Stomach smooth muscle (tissue), 2 donors: ENCODE measurements at regions not wholly inside any gene's neighbourhood (a gene's known extent, or its start where the extent isn't known, plus 50 kb on each side); places are given as distances from the start of the nearest gene placed in this dataset.

Source experiments
- H3K27ac ChIP-seq: one replicate; pipeline ENCODE4 v1.7.0; 2013; ENCODE audit warnings: mild to moderate bottlenecking, low read length, inconsistent platforms
- H3K27me3 ChIP-seq, 2 donors: one replicate each; pipeline ENCODE4 v1.7.0; 2013; ENCODE audit warnings: low read length in 2 of 2; ENCODE audit not compliant: insufficient read depth in 2 of 2, control insufficient read depth in 1 of 2
- H3K36me3 ChIP-seq, 2 donors: one replicate each; pipeline ENCODE4 v1.7.0; 2013; ENCODE audit warnings: low read length in 2 of 2; ENCODE audit not compliant: control insufficient read depth in 2 of 2, insufficient read depth in 2 of 2
- H3K4me1 ChIP-seq: one replicate; pipeline ENCODE4 v1.7.0; 2013; ENCODE audit warnings: low read length; ENCODE audit not compliant: control insufficient read depth, insufficient read depth
- H3K4me3 ChIP-seq, 2 donors: one replicate each; pipeline ENCODE4 v1.7.0; 2013; ENCODE audit warnings: low read length in 2 of 2
- H3K9ac ChIP-seq, 2 donors: one replicate each; pipeline ENCODE4 v1.7.0; 2013; ENCODE audit warnings: low read length in 2 of 2, mild to moderate bottlenecking in 1 of 2
- H3K9me3 ChIP-seq, 2 donors: one replicate each; pipeline ENCODE4 v1.7.0; 2013; ENCODE audit warnings: low read length in 2 of 2; ENCODE audit not compliant: control insufficient read depth in 2 of 2
- donor health status: healthy.
- donor health status: Pancreatic carcinoma.

GRCh38 chr9:106324053-106324585 lies 538.8 kb upstream of the ZNF462 start:
- no peaks in the 10 kb centered on the region for H3K4me1 ChIP-seq
- H3K27me3 ChIP-seq, result no peaks in the 10 kb centered on the region
- H3K9ac ChIP-seq, result no peak overlapping the region
- no peaks in the 10 kb centered on the region for H3K9me3 ChIP-seq
- no peak overlapping the region for H3K27ac ChIP-seq
- no peak overlapping the region for H3K4me3 ChIP-seq
- no peaks in the 10 kb centered on the region for H3K36me3 ChIP-seq

DNA sequence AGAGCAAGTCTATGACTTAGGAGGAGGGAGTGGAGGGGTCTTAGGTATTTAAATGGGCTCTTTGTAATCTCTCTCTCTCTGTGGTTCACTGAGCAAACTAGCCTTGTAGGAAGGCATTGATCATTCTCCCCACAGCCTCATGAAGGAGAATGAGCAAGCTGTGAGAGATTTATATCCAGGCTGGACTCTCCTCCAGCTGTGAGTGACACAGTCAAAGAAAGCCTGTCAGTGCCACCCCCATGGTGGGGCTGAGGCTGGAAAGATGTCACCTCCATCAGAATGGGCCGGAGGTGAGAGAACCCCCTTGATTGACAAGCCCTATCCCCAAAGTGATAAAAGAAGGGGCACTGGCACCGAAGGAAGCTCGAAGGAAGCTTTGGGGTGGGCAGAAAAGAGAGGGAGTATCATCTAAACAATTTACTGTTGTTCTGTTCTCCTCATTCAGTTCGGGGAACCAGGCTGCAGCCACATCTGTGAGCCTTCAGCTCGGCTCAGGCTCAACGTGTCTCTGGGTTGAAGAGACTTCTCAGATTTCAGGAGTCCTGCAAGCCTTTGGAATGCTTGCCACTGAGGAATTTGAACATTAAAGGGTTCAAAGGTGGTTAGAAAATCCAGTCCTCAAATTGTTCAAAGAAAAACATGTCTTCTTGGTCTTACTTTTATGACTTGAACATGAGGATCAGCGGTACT lies 538.2 kb upstream of the ZNF462 start:
- no peak overlapping the region for H3K9ac ChIP-seq
- H3K27me3 ChIP-seq, result no peaks in the 10 kb centered on the region
- H3K27ac ChIP-seq, result no peak overlapping the region
- no peaks in the 10 kb centered on the region for H3K9me3 ChIP-seq
- no peak overlapping the region for H3K4me3 ChIP-seq
- H3K4me1 ChIP-seq, result no peaks in the 10 kb centered on the region
- no peaks in the 10 kb centered on the region for H3K36me3 ChIP-seq

DNA sequence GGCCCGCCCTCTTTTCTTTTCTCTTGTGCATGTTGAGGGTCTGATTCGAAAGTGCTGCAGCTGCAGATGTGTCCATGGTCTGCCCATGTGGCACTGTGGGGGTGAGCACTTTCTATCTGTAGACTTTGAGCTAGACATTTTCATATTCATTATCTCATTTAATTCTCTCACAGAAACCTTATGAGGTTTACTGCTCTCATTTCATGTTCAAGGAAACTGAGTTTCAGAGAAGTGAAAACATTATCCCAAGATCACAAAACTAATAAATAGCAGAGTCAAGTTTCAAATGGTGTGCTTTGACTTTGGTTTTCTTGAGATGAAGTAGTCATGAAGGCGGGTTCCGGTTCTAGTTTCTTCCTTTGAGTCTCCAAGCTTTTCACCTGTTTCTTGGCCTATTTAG lies 536.5 kb upstream of the ZNF462 start:
- Histone ChIP-seq H3K9ac (no peak overlapping the region), H3K4me3 (no peak overlapping the region), H3K4me1 (no peaks in the 10 kb centered on the region), H3K27ac (no peak overlapping the region), H3K9me3 (no peaks in the 10 kb centered on the region), H3K27me3 (no peaks in the 10 kb centered on the region), H3K36me3 (no peaks in the 10 kb centered on the region)

GRCh38 chr9:106333481-106333880 lies 529.5 kb upstream of the ZNF462 start:
- H3K36me3 ChIP-seq, result no peaks in the 10 kb centered on the region
- H3K4me3 ChIP-seq, result no peak overlapping the region
- no peaks in the 10 kb centered on the region for H3K9me3 ChIP-seq
- no peaks in the 10 kb centered on the region for H3K4me1 ChIP-seq
- H3K27ac ChIP-seq, result no peak overlapping the region
- no peaks in the 10 kb centered on the region for H3K27me3 ChIP-seq
- no peak overlapping the region for H3K9ac ChIP-seq

DNA sequence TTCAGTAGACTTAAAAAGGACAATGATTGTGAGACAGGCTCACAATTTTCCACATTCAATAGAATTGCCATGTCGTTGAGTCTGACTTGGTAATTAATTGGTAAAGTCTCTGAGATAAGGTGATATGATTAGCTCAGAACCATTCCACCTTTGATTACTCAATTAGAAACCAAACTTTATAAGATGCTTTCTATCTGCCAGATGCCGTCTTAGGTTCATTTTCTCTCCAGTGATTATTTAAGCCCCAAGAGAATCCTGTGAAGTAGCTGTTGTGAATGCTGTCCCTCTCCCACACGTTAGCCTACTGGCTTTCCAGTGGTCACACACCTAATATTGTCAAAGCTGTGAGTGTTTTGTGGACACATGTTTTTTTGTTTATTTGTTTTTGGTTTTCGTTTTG lies 528.9 kb upstream of the ZNF462 start:
- Histone ChIP-seq H3K9ac (no peak overlapping the region), H3K4me1 (no peaks in the 10 kb centered on the region), H3K27me3 (no peaks in the 10 kb centered on the region), H3K4me3 (no peak overlapping the region), H3K36me3 (no peaks in the 10 kb centered on the region), H3K27ac (no peak overlapping the region), H3K9me3 (no peaks in the 10 kb centered on the region)

- no peak overlapping the region for H3K9ac ChIP-seq
- no peaks in the 10 kb centered on the region for H3K9me3 ChIP-seq
- H3K27ac ChIP-seq, result no peak overlapping the region
- H3K4me3 ChIP-seq, result no peak overlapping the region
- H3K27me3 ChIP-seq, result no peaks in the 10 kb centered on the region
- H3K36me3 ChIP-seq, result no peaks in the 10 kb centered on the region
- H3K4me1 ChIP-seq, result no peaks in the 10 kb centered on the region
Measured at GRCh38 chr9:106339882-106340281, 523.1 kb upstream of the ZNF462 start.

- no peaks in the 10 kb centered on the region for H3K36me3 ChIP-seq
- H3K4me3 ChIP-seq, result no peak overlapping the region
- H3K27me3 ChIP-seq, result no peaks in the 10 kb centered on the region
- H3K9ac ChIP-seq, result no peak overlapping the region
- H3K4me1 ChIP-seq, result no peaks in the 10 kb centered on the region
- no peak overlapping the region for H3K27ac ChIP-seq
- no peaks in the 10 kb centered on the region for H3K9me3 ChIP-seq
Measured at GRCh38 chr9:106350777-106351176, 512.2 kb upstream of the ZNF462 start.

DNA sequence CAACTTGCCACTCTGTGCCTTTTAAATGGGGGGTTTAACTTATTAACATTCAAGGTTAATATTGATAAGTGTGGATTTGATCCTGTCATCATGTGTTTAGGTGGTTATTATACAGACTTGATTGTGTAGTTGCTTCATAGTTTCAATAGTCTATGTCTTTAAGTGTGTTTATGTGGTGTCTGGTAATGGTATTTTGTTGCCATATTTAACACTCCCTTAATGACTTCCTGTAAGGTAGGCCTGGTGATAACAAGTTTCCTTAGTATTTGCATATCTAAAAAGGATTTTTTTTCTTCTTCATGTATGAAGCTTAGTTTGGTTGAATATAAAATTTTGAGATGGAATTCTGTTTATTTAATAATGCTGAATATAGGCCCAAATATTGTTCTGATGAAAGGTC lies 506.0 kb upstream of the ZNF462 start:
- no peaks in the 10 kb centered on the region for H3K9me3 ChIP-seq
- no peaks in the 10 kb centered on the region for H3K36me3 ChIP-seq
- no peak overlapping the region for H3K27ac ChIP-seq
- H3K27me3 ChIP-seq, result no peaks in the 10 kb centered on the region
- H3K4me1 ChIP-seq, result no peaks in the 10 kb centered on the region
- H3K4me3 ChIP-seq, result no peak overlapping the region
- H3K9ac ChIP-seq, result no peak overlapping the region

GRCh38 chr9:106358331-106358730 lies 504.6 kb upstream of the ZNF462 start:
- Histone ChIP-seq H3K4me1 (no peaks in the 10 kb centered on the region), H3K9me3 (no peaks in the 10 kb centered on the region), H3K4me3 (no peak overlapping the region), H3K9ac (no peak overlapping the region), H3K27me3 (no peaks in the 10 kb centered on the region), H3K27ac (no peak overlapping the region), H3K36me3 (no peaks in the 10 kb centered on the region)

- Histone ChIP-seq H3K4me3 (no peak overlapping the region), H3K4me1 (no peaks in the 10 kb centered on the region), H3K9ac (no peak overlapping the region), H3K27me3 (no peaks in the 10 kb centered on the region), H3K27ac (no peak overlapping the region), H3K36me3 (no peaks in the 10 kb centered on the region), H3K9me3 (no peaks in the 10 kb centered on the region)
Measured at GRCh38 chr9:106376689-106377088, 486.3 kb upstream of the ZNF462 start.

GRCh38 chr9:106383072-106383471 lies 479.9 kb upstream of the ZNF462 start:
- Histone ChIP-seq H3K27me3 (no peaks in the 10 kb centered on the region), H3K9me3 (no peaks in the 10 kb centered on the region), H3K9ac (no peak overlapping the region), H3K36me3 (no peaks in the 10 kb centered on the region), H3K4me1 (no peaks in the 10 kb centered on the region), H3K4me3 (no peak overlapping the region), H3K27ac (no peak overlapping the region)
